ENCODE measurements at regions not wholly inside any gene's neighbourhood (a gene's known extent, or its start where the extent isn't known, plus 50 kb on each side); places are given as distances from the start of the nearest gene placed in this dataset.
"Not testable (repeated sequence)": the region's sequence is repeated elsewhere in the genome, so short reads cannot be mapped to it uniquely, and the experiment has no call there.

GRCh38 chr15:22649458-22649857 lies 137.0 kb upstream of the NIPA1 start:
- not testable (repeated sequence) for TF ChIP-seq CTCF (IDR thresholded peaks at IDR 0.05; ENCODE audit: insufficient read depth, low read length); POLR2AphosphoS5 (IDR thresholded peaks at IDR 0.05; ENCODE audit: low read depth); REST (IDR thresholded peaks at IDR 0.05; ENCODE audit: insufficient replicate concordance, low read depth); SPI1 (IDR thresholded peaks at IDR 0.05; ENCODE audit: borderline replicate concordance, low read depth); GABPA (IDR thresholded peaks at IDR 0.05; ENCODE audit: low read depth)

All from HL-60 (cell line).